Liver (tissue), 3 donors: ENCODE measurements at regions not wholly inside any gene's neighbourhood (a gene's known extent, or its start where the extent isn't known, plus 50 kb on each side); places are given as distances from the start of the nearest gene placed in this dataset.

Source experiments
- ATF3 ChIP-seq: IDR thresholded peaks from 2 replicates; pipeline ENCODE4 v1.6.1; 2016; ENCODE audit warnings: antibody characterized with exemption
- CTCF ChIP-seq: fragments of 150-350 bp; IDR thresholded peaks from 2 replicates; pipeline ENCODE4 v1.5.1; 2017; ENCODE audit warnings: improper control_type of control experiment, low read depth, low read length; ENCODE audit not compliant: missing input control
- HNF4A ChIP-seq, 2 donors: conservative IDR thresholded peaks; 2 replicates each; pipeline ENCODE4 v1.6.1; 2016; ENCODE audit warnings: antibody characterized with exemption in 2 of 2, mild to moderate bottlenecking in 2 of 2
- JUND ChIP-seq, 2 donors: IDR thresholded peaks; 2 replicates each; pipeline ENCODE4 v1.6.1; 2016; ENCODE audit warnings: antibody characterized with exemption in 2 of 2
- NR2F2 ChIP-seq: IDR thresholded peaks from 2 replicates; pipeline ENCODE4 v1.6.1; 2016; ENCODE audit warnings: antibody characterized with exemption
- RAD21 ChIP-seq, 2 donors: IDR thresholded peaks; 2 replicates each; pipeline ENCODE4 v1.6.1; 2016; ENCODE audit warnings: antibody characterized with exemption in 2 of 2, mild to moderate bottlenecking in 2 of 2
- TAF1 ChIP-seq: conservative IDR thresholded peaks from 2 replicates; pipeline ENCODE4 v1.6.1; 2016; ENCODE audit warnings: antibody characterized with exemption, mild to moderate bottlenecking
- donor health status: healthy.
- donor health status: healthy.

GRCh38 chr10:59011972-59012632 lies 164.3 kb upstream of the PHYHIPL start:
- TF ChIP-seq RAD21 (IDR thresholded peaks at IDR 0.05) = no peak
- TF ChIP-seq TAF1 = no peak
- no peak for TF ChIP-seq CTCF
- TF ChIP-seq ATF3 = no peak
- no peak for TF ChIP-seq JUND (IDR thresholded peaks at IDR 0.05)
- no peak for TF ChIP-seq HNF4A (conservative IDR thresholded peaks at IDR 0.05)
- no peak for TF ChIP-seq NR2F2
